Thyroid gland (tissue), 4 donors: ENCODE measurements at regions not wholly inside any gene's neighbourhood (a gene's known extent, or its start where the extent isn't known, plus 50 kb on each side); places are given as distances from the start of the nearest gene placed in this dataset.

Experiments
- DNase-seq, 2 donors: peaks; one replicate each; pipeline ENCODE4 v3.0.0-alpha.2; 2019
- H3K27ac ChIP-seq, 3 donors: fragments of 200-600 bp; sonication (generic); 1 replicate in 2 of 3; 2 replicates in 1 of 3; pipeline ENCODE4 v1.5.1; 2016 to 2019; ENCODE audit warnings: mild to moderate bottlenecking in 1 of 3, moderate library complexity in 1 of 3
- H3K27me3 ChIP-seq: fragments of 200-600 bp; sonication (generic); one replicate; pipeline ENCODE4 v1.5.1; 2019
- H3K36me3 ChIP-seq, 2 donors: fragments of 200-600 bp; sonication (generic); one replicate each; pipeline ENCODE4 v1.5.1; 2016 to 2019
- H3K4me1 ChIP-seq, 2 donors: fragments of 200-600 bp; sonication (generic); one replicate each; pipeline ENCODE4 v1.5.1; 2017 to 2019
- H3K4me3 ChIP-seq, 3 donors: fragments of 200-600 bp; sonication (generic); replicated peaks in 1 of 3; 1 replicate in 2 of 3; 2 replicates in 1 of 3; pipeline ENCODE4 v1.5.1; 2016; ENCODE audit warnings: mild to moderate bottlenecking in 1 of 3
- H3K9me3 ChIP-seq: fragments of 200-600 bp; sonication (generic); one replicate; pipeline ENCODE4 v1.5.1; 2017
- CTCF ChIP-seq, 6 experiments: fragments of 200-600 bp in 3 of 6; fragments of 450-650 bp in 3 of 6; sonication (generic) in 3 of 6; IDR thresholded peaks; one replicate each; pipeline ENCODE4 v1.5.1; 2016 to 2019; ENCODE audit warnings: antibody characterized with exemption in 6 of 6, mild to moderate bottlenecking in 2 of 6, inconsistent platforms in 1 of 6, moderate library complexity in 1 of 6
- POLR2A ChIP-seq, 2 donors: fragments of 450-650 bp; IDR thresholded peaks; one replicate each; pipeline ENCODE4 v1.6.1; 2017; ENCODE audit warnings: antibody characterized with exemption in 2 of 2, mild to moderate bottlenecking in 2 of 2, moderate library complexity in 1 of 2
- WGBS, 2 donors: methylation state at CpG; one replicate each; pipeline ENCODE4 v1.1.5; 2017; 5-methylcytosine and 5-hydroxymethylcytosine counted together
- intact Hi-C: fragments of 100-400 bp; cut with DNase I; formaldehyde crosslinking; loops from one replicate; pipeline ENCODE4 v1.15.1; 2023

DNA sequence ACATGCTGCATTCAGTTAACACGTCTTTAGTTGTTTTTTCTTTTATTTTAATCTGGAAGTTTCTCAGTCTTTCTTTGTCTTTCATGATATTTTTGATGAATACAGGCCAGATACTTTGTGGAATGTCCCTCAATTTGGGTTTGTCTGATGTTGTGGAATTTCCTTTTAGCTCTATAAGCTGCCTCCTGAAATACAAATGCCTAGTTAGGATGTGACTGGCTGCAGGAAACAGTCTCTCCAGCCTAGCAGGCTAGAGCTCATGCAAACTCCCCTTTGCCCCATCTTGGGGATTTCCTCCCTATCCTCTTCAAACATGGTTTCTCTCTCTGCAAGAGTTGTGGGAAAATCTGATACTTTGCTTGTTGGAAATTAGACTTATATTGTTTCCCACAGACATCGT lies 89.3 kb upstream of the JAG1 start:
- H3K9me3 ChIP-seq: no peaks in the 10 kb centered on the region
- no peak overlapping the region for H3K4me3 ChIP-seq
- TF ChIP-seq CTCF (IDR thresholded peaks at IDR 0.05) (no peak), POLR2A (IDR thresholded peaks at IDR 0.05) (no peak)
- H3K27me3 ChIP-seq: no peaks in the 10 kb centered on the region
- H3K4me1 ChIP-seq: no peaks in the 10 kb centered on the region
- H3K27ac ChIP-seq: no peak overlapping the region
- no peak for DNase-seq
- H3K36me3 ChIP-seq: no peaks in the 10 kb centered on the region
- intact Hi-C loops: no loop called here
- 66 to 71% methylated on average over 2 of the region's 2 CpGs for WGBS, 2 donors

DNA sequence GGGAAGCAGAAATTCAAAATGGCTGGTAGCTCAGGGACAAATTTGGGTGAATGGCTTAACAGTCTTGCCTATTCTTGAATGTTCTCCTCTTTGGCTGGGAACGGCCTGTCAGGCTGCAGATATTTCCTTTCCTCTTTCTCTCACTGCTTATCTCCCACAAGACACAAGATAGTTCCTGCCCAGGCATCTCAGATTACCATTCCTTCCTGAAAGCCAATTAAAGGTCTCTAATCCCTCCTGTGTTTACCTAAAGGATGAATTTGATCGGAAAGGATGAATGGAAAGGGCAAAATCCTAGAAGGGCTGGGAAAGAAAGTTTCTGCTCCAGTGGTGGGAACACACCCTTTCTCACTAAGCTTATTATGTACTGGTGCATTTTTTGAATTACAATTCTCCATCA lies 95.9 kb upstream of the JAG1 start:
- no peaks in the 10 kb centered on the region for H3K4me1 ChIP-seq
- no peaks in the 10 kb centered on the region for H3K9me3 ChIP-seq
- TF ChIP-seq POLR2A (IDR thresholded peaks at IDR 0.05): no peak
- no peak for TF ChIP-seq CTCF (IDR thresholded peaks at IDR 0.05)
- DNase-seq: no peak
- H3K36me3 ChIP-seq: no peaks in the 10 kb centered on the region
- no peak overlapping the region for H3K4me3 ChIP-seq
- H3K27me3 ChIP-seq: no peaks in the 10 kb centered on the region
- 64 to 71% methylated on average over 2 of the region's 2 CpGs for WGBS, 2 donors
- no peak overlapping the region for H3K27ac ChIP-seq
- intact Hi-C loops: no loop called here

GRCh38 chr20:10770753-10771152 lies 97.0 kb upstream of the JAG1 start:
- TF ChIP-seq CTCF (IDR thresholded peaks at IDR 0.05) (no peak), POLR2A (IDR thresholded peaks at IDR 0.05) (no peak)
- no peaks in the 10 kb centered on the region for H3K36me3 ChIP-seq
- no peak overlapping the region for H3K4me3 ChIP-seq
- 83 to 92% methylated on average over 3 of the region's 3 CpGs for WGBS, 2 donors
- no peak overlapping the region for H3K27ac ChIP-seq
- intact Hi-C loops: no loop called here
- no peaks in the 10 kb centered on the region for H3K9me3 ChIP-seq
- no peak for DNase-seq
- H3K27me3 ChIP-seq: no peaks in the 10 kb centered on the region
- H3K4me1 ChIP-seq: no peaks in the 10 kb centered on the region

- no peak overlapping the region for H3K4me3 ChIP-seq
- no peaks in the 10 kb centered on the region for H3K9me3 ChIP-seq
- H3K27me3 ChIP-seq: no peaks in the 10 kb centered on the region
- WGBS, 2 donors: 87 to 100% methylated on average over 1 of the region's 1 CpG
- intact Hi-C loops: no loop called here
- no peaks in the 10 kb centered on the region for H3K36me3 ChIP-seq
- no peak overlapping the region for H3K27ac ChIP-seq
- no peaks in the 10 kb centered on the region for H3K4me1 ChIP-seq
- no peak for TF ChIP-seq POLR2A (IDR thresholded peaks at IDR 0.05)
- TF ChIP-seq CTCF (IDR thresholded peaks at IDR 0.05): no peak
- no peak for DNase-seq
Observed at GRCh38 chr20:10771435-10772140, 97.8 kb upstream of the JAG1 start.

DNA sequence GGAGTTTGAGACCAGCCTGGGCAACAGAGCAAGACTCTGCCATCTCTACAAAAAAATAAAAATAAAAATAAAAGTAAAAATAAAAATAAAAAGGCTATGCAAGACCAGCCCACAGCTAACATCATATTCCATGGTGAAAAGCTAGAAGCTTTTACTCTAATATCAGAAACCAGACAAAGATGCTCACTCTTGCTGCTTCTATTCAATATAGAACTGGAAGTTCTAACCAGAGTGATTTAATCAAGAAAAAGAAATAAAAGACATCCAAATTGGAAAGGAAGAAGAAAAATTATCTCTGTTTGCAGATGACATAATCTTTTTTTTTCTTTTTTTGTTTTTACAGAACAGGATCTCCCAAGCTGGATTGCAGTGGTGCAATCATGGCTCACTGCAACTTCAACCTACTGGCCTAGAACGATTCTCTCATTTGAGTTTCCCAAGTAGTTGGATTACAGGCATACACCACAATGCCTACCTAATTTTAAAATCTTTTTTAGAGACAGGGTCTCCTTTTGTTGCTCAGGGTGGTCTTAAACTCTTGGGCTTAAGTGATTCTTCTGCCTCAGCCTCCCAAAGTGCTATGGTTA lies 100.7 kb upstream of the JAG1 start:
- intact Hi-C loops: no loop called here
- no peak for DNase-seq
- TF ChIP-seq POLR2A (IDR thresholded peaks at IDR 0.05): no peak
- no peak for TF ChIP-seq CTCF (IDR thresholded peaks at IDR 0.05)

More for the DNA sequence above, 100.7 kb upstream of the JAG1 start:
- Histone ChIP-seq H3K4me3 (no peak overlapping the region), H3K4me1 (no peaks in the 10 kb centered on the region), H3K9me3 (no peaks in the 10 kb centered on the region), H3K27ac (no peak overlapping the region), H3K27me3 (no peaks in the 10 kb centered on the region), H3K36me3 (no peaks in the 10 kb centered on the region)
- 38 to 93% methylated on average over 1 of the region's 1 CpG for WGBS, 2 donors
